Esophagus muscularis mucosa (tissue), 4 donors: ENCODE measurements at regions not wholly inside any gene's neighbourhood (a gene's known extent, or its start where the extent isn't known, plus 50 kb on each side); places are given as distances from the start of the nearest gene placed in this dataset.

ENCODE experiments used
- DNase-seq: peaks from one replicate; pipeline ENCODE4 v3.0.0-alpha.2; 2017; ENCODE audit errors: extremely low spot score
- H3K27ac ChIP-seq, 4 donors: fragments of 200-600 bp; sonication (generic); replicated peaks in 1 of 4; 1 replicate in 3 of 4; 2 replicates in 1 of 4; pipeline ENCODE4 v1.5.1; 2016 to 2019; ENCODE audit warnings: mild to moderate bottlenecking in 1 of 4
- H3K27me3 ChIP-seq, 4 donors: fragments of 200-600 bp; sonication (generic); one replicate each; pipeline versions ENCODE4 v1.5.1 to v1.6.0; 2016 to 2019
- H3K36me3 ChIP-seq, 4 donors: fragments of 200-600 bp; sonication (generic); one replicate each; pipeline ENCODE4 v1.5.1; 2016 to 2019
- H3K4me1 ChIP-seq, 4 donors: fragments of 200-600 bp; sonication (generic); one replicate each; pipeline ENCODE4 v1.5.1; 2016 to 2019
- H3K4me3 ChIP-seq, 4 donors: fragments of 200-600 bp; sonication (generic); 1 replicate in 2 of 4; 2 replicates in 2 of 4; pipeline ENCODE4 v1.5.1; 2016 to 2019; ENCODE audit warnings: mild to moderate bottlenecking in 4 of 4, moderate library complexity in 1 of 4
- H3K9me3 ChIP-seq, 4 donors: fragments of 200-600 bp; sonication (generic); 1 replicate in 3 of 4; 2 replicates in 1 of 4; pipeline ENCODE4 v1.5.1; 2016 to 2019
- EP300 ChIP-seq: sonication (generic); formaldehyde crosslinking; IDR thresholded peaks from one replicate; pipeline ENCODE4 v1.6.1; 2017; ENCODE audit warnings: antibody characterized with exemption
- POLR2A ChIP-seq: fragments of 450-650 bp; IDR thresholded peaks from one replicate; pipeline ENCODE4 v1.6.1; 2017; ENCODE audit warnings: antibody characterized with exemption, moderate library complexity, mild to moderate bottlenecking, low read depth
- POLR2AphosphoS5 ChIP-seq, 2 donors: sonication (generic); formaldehyde crosslinking; IDR thresholded peaks; one replicate each; pipeline ENCODE4 v1.6.1; 2017; ENCODE audit warnings: antibody characterized with exemption in 2 of 2
- WGBS: methylation state at CpG from one replicate; pipeline ENCODE4 v1.1.5; 2018; 5-methylcytosine and 5-hydroxymethylcytosine counted together
- intact Hi-C: fragments of 100-400 bp; cut with DNase I; formaldehyde crosslinking; loops from one replicate; pipeline ENCODE4 v1.15.1; 2023
- TF ChIP-seq, protein P1 (sequence below), 3 experiments: fragments of 200-600 bp in 2 of 3; fragments of 450-650 bp in 1 of 3; sonication (generic) in 2 of 3; IDR thresholded peaks; one replicate each; pipeline ENCODE4 v1.5.1; 2017 to 2019; ENCODE audit warnings: antibody characterized with exemption in 3 of 3, mild to moderate bottlenecking in 2 of 3, moderate library complexity in 1 of 3

DNA sequence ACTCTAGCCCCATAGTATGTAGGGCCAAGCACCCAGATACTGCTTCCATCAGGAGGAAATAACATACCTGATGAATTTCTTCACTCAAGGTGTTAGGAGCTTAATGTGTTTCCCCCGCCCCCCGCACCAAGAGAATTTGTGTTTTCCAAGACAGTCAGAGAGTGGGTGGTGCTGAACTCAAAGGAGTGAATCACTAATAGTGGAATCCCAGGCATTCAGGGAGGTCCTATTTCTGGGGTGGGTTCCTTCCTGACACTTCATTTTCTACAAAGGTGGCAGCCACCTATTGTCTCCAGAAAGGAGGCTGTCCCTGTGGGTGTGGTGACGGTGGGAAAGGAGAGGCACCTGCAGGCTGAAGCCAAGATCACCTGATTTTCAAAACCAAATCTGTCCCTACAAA lies 50.8 kb upstream of the ELF5 start:
- H3K4me3 ChIP-seq = no peak overlapping the region
- WGBS = 91% methylated on average over 3 of the region's 3 CpGs
- TF ChIP-seq POLR2AphosphoS5 (IDR thresholded peaks at IDR 0.05) (no peak), POLR2A (no peak), EP300 (no peak)
- TF ChIP-seq, protein P1, sequence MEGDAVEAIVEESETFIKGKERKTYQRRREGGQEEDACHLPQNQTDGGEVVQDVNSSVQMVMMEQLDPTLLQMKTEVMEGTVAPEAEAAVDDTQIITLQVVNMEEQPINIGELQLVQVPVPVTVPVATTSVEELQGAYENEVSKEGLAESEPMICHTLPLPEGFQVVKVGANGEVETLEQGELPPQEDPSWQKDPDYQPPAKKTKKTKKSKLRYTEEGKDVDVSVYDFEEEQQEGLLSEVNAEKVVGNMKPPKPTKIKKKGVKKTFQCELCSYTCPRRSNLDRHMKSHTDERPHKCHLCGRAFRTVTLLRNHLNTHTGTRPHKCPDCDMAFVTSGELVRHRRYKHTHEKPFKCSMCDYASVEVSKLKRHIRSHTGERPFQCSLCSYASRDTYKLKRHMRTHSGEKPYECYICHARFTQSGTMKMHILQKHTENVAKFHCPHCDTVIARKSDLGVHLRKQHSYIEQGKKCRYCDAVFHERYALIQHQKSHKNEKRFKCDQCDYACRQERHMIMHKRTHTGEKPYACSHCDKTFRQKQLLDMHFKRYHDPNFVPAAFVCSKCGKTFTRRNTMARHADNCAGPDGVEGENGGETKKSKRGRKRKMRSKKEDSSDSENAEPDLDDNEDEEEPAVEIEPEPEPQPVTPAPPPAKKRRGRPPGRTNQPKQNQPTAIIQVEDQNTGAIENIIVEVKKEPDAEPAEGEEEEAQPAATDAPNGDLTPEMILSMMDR (IDR thresholded peaks at IDR 0.05) = no peak
- intact Hi-C loops = no loop called here
- H3K9me3 ChIP-seq = no peaks in the 10 kb centered on the region
- peaks cover 0 to 18% (median 0%) of the 10 kb centered on the region in 4 donors for H3K27me3 ChIP-seq
- H3K27ac ChIP-seq = no peak overlapping the region
- DNase-seq = no peak
- no peaks in the 10 kb centered on the region for H3K36me3 ChIP-seq
- H3K4me1 ChIP-seq = no peaks in the 10 kb centered on the region

DNA sequence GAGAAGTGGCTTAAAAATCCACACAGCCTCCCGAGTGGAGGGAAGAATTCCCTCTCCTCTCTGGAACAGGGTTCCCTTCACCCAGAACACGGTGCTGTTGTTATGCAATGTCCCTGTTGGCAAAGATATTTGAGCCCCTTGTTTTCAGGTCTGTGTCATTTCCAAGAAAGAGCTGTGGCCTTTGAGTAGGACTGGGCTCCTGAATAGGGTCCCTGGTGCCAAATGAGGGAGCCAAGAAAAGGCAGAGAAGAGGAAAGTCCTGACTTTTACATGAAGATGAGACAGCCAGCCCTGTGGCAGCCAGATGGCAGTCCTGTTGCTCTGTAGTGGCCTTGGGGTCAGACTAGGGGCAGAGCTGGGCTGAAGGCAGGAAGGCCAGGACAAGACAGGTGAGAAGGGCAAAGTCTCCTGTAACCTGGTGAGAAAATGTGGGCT lies 51.2 kb upstream of the ELF5 start:
- H3K36me3 ChIP-seq = no peaks in the 10 kb centered on the region
- no peak overlapping the region for H3K4me3 ChIP-seq
- H3K27ac ChIP-seq = no peak overlapping the region
- DNase-seq = no peak
- H3K4me1 ChIP-seq = no peaks in the 10 kb centered on the region
- TF ChIP-seq EP300 (no peak), POLR2AphosphoS5 (IDR thresholded peaks at IDR 0.05) (no peak), POLR2A (no peak)
- TF ChIP-seq, protein P1 (IDR thresholded peaks at IDR 0.05) = no peak
- H3K27me3 ChIP-seq = peaks cover 0 to 18% (median 0%) of the 10 kb centered on the region in 4 donors
- WGBS = 29% methylated on average over 2 of the region's 2 CpGs
- intact Hi-C loops = no loop called here
- H3K9me3 ChIP-seq = no peaks in the 10 kb centered on the region

DNA sequence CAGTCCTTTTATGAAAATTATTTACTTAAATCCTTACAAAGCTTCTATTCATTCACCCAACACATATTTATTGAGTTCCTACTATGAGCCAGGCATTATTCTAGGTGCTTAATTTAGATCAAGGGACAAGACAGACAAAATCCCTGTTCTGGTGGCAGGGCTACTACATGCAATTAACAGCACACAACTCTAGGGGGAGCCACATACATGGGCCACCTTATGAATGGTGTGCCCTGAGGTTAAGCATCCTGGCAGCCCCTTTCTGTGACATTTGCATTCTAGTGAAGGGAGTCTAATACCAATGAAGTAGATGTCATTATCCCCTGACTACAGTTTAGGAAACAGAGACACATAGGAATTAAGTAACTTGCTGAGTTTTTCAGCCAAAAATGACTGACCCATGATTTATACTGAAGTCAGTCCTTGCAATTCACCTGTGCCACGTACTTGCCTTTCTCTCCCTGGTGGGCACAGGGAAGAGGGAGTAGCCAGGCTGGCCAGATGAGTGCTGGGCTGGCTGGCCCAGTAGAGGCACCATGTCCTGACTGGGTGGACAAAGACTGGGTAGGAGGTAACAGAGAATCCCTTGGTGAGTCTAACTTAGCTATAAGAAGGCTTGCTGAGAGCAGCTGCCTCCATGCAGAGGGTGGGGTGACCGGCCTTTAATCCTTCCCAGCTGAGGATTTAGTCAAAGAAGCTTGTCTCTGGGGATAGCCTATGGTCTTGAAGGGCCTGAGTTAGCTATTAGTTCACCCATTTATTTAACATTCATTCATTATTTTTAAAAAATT lies 52.0 kb upstream of the ELF5 start:
- Histone ChIP-seq H3K9me3 (no peaks in the 10 kb centered on the region), H3K27ac (no peak overlapping the region), H3K4me1 (no peaks in the 10 kb centered on the region), H3K4me3 (no peak overlapping the region), H3K36me3 (no peaks in the 10 kb centered on the region), H3K27me3 (peaks cover 0 to 10% (median 0%) of the 10 kb centered on the region in 4 donors)
- WGBS = 90% methylated on average over 2 of the region's 2 CpGs
- DNase-seq = no peak
- TF ChIP-seq POLR2AphosphoS5 (IDR thresholded peaks at IDR 0.05) (no peak), EP300 (no peak), POLR2A (no peak)
- TF ChIP-seq, protein P1 (IDR thresholded peaks at IDR 0.05) = no peak
- intact Hi-C loops = no loop called here

DNA sequence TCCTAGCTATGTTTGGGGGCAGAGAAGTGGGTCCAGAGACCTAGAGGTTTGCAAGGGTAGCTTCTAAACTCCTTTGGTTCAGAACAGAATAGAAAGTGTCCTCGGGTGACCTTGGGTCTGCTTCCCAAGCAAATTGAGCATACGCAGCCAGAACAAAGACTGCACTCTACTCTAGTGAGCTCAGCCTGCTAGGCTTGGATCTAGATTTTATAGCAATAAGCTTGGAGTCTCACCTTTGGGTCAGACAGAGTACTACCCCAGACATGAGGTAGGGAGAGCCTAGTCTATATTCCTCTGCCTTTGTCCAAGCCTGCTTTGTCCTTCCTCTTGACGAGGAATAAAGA lies 52.6 kb upstream of the ELF5 start:
- no peak overlapping the region for H3K27ac ChIP-seq
- TF ChIP-seq POLR2AphosphoS5 (IDR thresholded peaks at IDR 0.05) = no peak
- 89% methylated on average over 3 of the region's 3 CpGs for WGBS

DNA sequence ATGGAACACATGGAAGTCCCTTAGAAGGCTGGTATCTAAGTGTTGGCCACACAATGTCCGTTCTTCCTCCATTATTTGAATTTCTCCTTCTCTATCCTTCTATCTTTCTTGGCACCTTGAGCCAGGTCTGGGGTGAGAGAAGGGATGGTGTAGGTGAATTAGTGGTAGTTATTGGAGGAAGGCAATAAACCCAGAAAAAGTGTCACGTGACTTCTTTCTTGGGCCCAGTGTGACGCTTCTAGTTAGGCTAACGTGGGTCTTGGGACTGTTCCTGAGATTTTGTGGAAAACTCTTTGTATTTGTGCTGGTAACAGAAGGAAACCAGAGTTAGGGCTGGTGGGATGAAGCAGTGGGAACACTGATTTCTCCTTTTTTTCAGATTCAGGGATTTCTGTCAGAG lies 53.1 kb upstream of the ELF5 start:
- H3K27me3 ChIP-seq = peaks cover 0 to 4% (median 0%) of the 10 kb centered on the region in 4 donors
- H3K4me3 ChIP-seq = no peak overlapping the region
- peak; percentile 72 for DNase-seq
- no peaks in the 10 kb centered on the region for H3K9me3 ChIP-seq
- intact Hi-C loops = no loop called here
- WGBS = 92% methylated on average over 4 of the region's 4 CpGs
- TF ChIP-seq POLR2AphosphoS5 (IDR thresholded peaks at IDR 0.05) (no peak), POLR2A (no peak), EP300 (no peak)
- TF ChIP-seq, protein P1 (IDR thresholded peaks at IDR 0.05) = no peak
- no peaks in the 10 kb centered on the region for H3K36me3 ChIP-seq
- H3K4me1 ChIP-seq = no peaks in the 10 kb centered on the region
- no peak overlapping the region for H3K27ac ChIP-seq

More for the DNA sequence above, 52.6 kb upstream of the ELF5 start:
- no peaks in the 10 kb centered on the region for H3K36me3 ChIP-seq
- DNase-seq = no peak
- intact Hi-C loops = no loop called here
- peaks cover 0 to 5% (median 0%) of the 10 kb centered on the region in 4 donors for H3K27me3 ChIP-seq
- H3K9me3 ChIP-seq = no peaks in the 10 kb centered on the region
- H3K4me3 ChIP-seq = no peak overlapping the region
- no peaks in the 10 kb centered on the region for H3K4me1 ChIP-seq
